OCI-LY7 (cell line): ENCODE measurements at regions not wholly inside any gene's neighbourhood (a gene's known extent, or its start where the extent isn't known, plus 50 kb on each side); places are given as distances from the start of the nearest gene placed in this dataset.

Experiments used
- EZH2phosphoT487 ChIP-seq: fragments of 200-600 bp; sonication (generic); IDR thresholded peaks from 2 replicates; pipeline ENCODE4 v1.6.1; 2018; ENCODE audit warnings: low read depth, borderline replicate concordance, mild to moderate bottlenecking, mixed run types, antibody characterized with exemption, low read length, moderate library complexity, mixed read lengths
- TF ChIP-seq, protein P1 (sequence below): fragments of 200-600 bp; sonication (generic); conservative IDR thresholded peaks from 2 replicates; pipeline ENCODE4 v1.5.1; 2014; ENCODE audit warnings: mild to moderate bottlenecking, antibody characterized with exemption, low read length, moderate library complexity, mixed read lengths

DNA sequence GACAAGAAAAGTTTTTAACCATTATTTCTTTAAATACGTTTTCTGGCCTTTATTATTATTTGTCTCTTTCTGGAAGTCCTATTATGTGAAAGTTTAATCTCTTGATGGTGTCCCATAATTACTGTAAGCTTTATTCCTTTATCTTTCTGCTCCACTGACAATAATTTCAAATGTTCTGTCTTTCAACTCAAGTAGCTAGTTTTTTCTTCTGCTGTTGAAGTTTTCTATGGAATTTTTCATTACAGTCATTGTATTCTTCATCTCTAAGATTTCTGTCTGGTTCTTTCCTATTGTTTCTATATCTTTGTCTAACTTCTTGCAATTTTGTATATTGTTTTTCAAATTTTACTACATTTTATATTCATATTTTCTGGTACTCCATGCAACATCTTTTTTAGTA, 173.6 kb upstream of the MGAT4C start:
- TF ChIP-seq, protein P1, sequence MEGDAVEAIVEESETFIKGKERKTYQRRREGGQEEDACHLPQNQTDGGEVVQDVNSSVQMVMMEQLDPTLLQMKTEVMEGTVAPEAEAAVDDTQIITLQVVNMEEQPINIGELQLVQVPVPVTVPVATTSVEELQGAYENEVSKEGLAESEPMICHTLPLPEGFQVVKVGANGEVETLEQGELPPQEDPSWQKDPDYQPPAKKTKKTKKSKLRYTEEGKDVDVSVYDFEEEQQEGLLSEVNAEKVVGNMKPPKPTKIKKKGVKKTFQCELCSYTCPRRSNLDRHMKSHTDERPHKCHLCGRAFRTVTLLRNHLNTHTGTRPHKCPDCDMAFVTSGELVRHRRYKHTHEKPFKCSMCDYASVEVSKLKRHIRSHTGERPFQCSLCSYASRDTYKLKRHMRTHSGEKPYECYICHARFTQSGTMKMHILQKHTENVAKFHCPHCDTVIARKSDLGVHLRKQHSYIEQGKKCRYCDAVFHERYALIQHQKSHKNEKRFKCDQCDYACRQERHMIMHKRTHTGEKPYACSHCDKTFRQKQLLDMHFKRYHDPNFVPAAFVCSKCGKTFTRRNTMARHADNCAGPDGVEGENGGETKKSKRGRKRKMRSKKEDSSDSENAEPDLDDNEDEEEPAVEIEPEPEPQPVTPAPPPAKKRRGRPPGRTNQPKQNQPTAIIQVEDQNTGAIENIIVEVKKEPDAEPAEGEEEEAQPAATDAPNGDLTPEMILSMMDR: no peak
- TF ChIP-seq EZH2phosphoT487: no peak
